Caco-2 (cell line): ENCODE measurements at regions not wholly inside any gene's neighbourhood (a gene's known extent, or its start where the extent isn't known, plus 50 kb on each side); places are given as distances from the start of the nearest gene placed in this dataset.

Source experiments
- BruUV-seq: library from RNA; stranded (reverse); fragments of 400-500 nt; replicated peaks from 2 replicates; lab custom pipeline; 2021; lab: Mats Ljungman, UMichigan
- CTCF ChIA-PET: fragments of 300-600 bp; sonication (Branson Sonifier 250); formaldehyde crosslinking; loops from one replicate; lab custom pipeline; 2022; ENCODE audit warnings: antibody characterized with exemption; lab: Charles Lee
- POLR2A ChIA-PET: fragments of 300-600 bp; sonication (Branson Sonifier 250); formaldehyde crosslinking; loops from one replicate; lab custom pipeline; 2022; ENCODE audit warnings: antibody characterized with exemption; lab: Charles Lee
- DNase-seq, 2 experiments: peaks; one replicate each; pipeline versions ENCODE4 v3.0.0 to v3.0.0-alpha.2; 2020 to 2022
- H3K27me3 ChIP-seq: replicated peaks from 2 replicates; pipeline ENCODE4 v1.6.0; 2011; ENCODE audit warnings: low read length; ENCODE audit not compliant: control insufficient read depth, insufficient read depth
- H3K36me3 ChIP-seq: 2 replicates; pipeline ENCODE4 v1.5.1; 2011; ENCODE audit warnings: low read length; ENCODE audit not compliant: control insufficient read depth, insufficient read depth
- H3K4me1 ChIP-seq: fragments of 250-450 bp; sonication (Bioruptor Pico); 2 replicates; pipeline ENCODE4 v1.5.1; 2020; ENCODE audit warnings: mild to moderate bottlenecking
- H3K4me3 ChIP-seq: 2 replicates; pipeline ENCODE4 v1.5.1; 2011; ENCODE audit warnings: low read depth, mild to moderate bottlenecking, control low read depth, low read length
- H3K9me3 ChIP-seq: fragments of 250-450 bp; sonication (Bioruptor Pico); 2 replicates; pipeline ENCODE4 v1.5.1; 2020; ENCODE audit warnings: mild to moderate bottlenecking, moderate library complexity
- H3K27ac Mint-ChIP-seq: one replicate; pipeline ENCODE4 v1.8.0; 2022; ENCODE audit warnings: mixed read lengths; ENCODE audit not compliant: unreplicated experiment
- H3K27me3 Mint-ChIP-seq: one replicate; pipeline ENCODE4 v1.8.0; 2022; ENCODE audit warnings: mixed read lengths; ENCODE audit not compliant: insufficient read depth, unreplicated experiment
- H3K36me3 Mint-ChIP-seq: one replicate; pipeline ENCODE4 v1.8.0; 2022; ENCODE audit warnings: mild to moderate bottlenecking, mixed read lengths; ENCODE audit not compliant: insufficient read depth, unreplicated experiment
- H3K4me1 Mint-ChIP-seq: one replicate; pipeline ENCODE4 v1.8.0; 2022; ENCODE audit warnings: low read depth, mixed read lengths; ENCODE audit not compliant: unreplicated experiment
- H3K4me3 Mint-ChIP-seq: one replicate; pipeline ENCODE4 v1.8.0; 2022; ENCODE audit warnings: mild to moderate bottlenecking, moderate library complexity, mixed read lengths; ENCODE audit not compliant: unreplicated experiment
- H3K9me3 Mint-ChIP-seq: one replicate; pipeline ENCODE4 v1.8.0; 2022; ENCODE audit warnings: mixed read lengths; ENCODE audit not compliant: unreplicated experiment
- CTCF ChIP-seq, 2 experiments: fragments of 200-600 bp in 1 of 2; IDR thresholded peaks; 1 replicate in 1 of 2; 2 replicates in 1 of 2; pipeline versions ENCODE4 v1.5.1 to v1.8.0; 2011 to 2022; ENCODE audit warnings: antibody characterized with exemption in 1 of 2, control low read depth in 1 of 2, inconsistent platforms in 1 of 2, low read depth in 1 of 2, low read length in 1 of 2, mild to moderate bottlenecking in 1 of 2, moderate library complexity in 1 of 2; ENCODE audit not compliant: insufficient read depth in 1 of 2, severe bottlenecking in 1 of 2, unreplicated experiment in 1 of 2
- intact Hi-C: fragments of 100-400 bp; cut with micrococcal nuclease; formaldehyde crosslinking; loops from one replicate; pipeline ENCODE4 v1.10.0; 2022; ENCODE audit not compliant: unreplicated experiment

- Mint-ChIP-seq H3K9me3 (no peaks in the 10 kb centered on the region), H3K27me3 (no peaks in the 10 kb centered on the region), H3K4me3 (no peak overlapping the region), H3K27ac (no peak overlapping the region), H3K36me3 (no peaks in the 10 kb centered on the region), H3K4me1 (no peaks in the 10 kb centered on the region)
- ChIA-PET CTCF (no interaction called here), POLR2A (no interaction called here)
- Histone ChIP-seq H3K4me1 (no peaks in the 10 kb centered on the region), H3K36me3 (no peaks in the 10 kb centered on the region), H3K27me3 (no peaks in the 10 kb centered on the region), H3K4me3 (no peak overlapping the region), H3K9me3 (no peaks in the 10 kb centered on the region)
- intact Hi-C loops: no loop called here
- TF ChIP-seq CTCF (IDR thresholded peaks at IDR 0.05; ENCODE audit: insufficient read depth in 1 of 2, low read depth in 1 of 2, low read length in 1 of 2, severe bottlenecking in 1 of 2, unreplicated experiment in 1 of 2): no peak
- no TSS peak for BruUV-seq
- no peak for DNase-seq
Observed at GRCh38 chr4:92100975-92101374, 202.8 kb upstream of the GRID2 start.

GRCh38 chr4:92101737-92102172 is 202.0 kb upstream of the GRID2 start:
- Histone ChIP-seq H3K4me3 (no peak overlapping the region), H3K36me3 (no peaks in the 10 kb centered on the region), H3K27me3 (no peaks in the 10 kb centered on the region), H3K9me3 (no peaks in the 10 kb centered on the region), H3K4me1 (no peaks in the 10 kb centered on the region)
- H3K27me3 Mint-ChIP-seq: no peaks in the 10 kb centered on the region
- no peaks in the 10 kb centered on the region for H3K9me3 Mint-ChIP-seq
- no peaks in the 10 kb centered on the region for H3K4me1 Mint-ChIP-seq
- no peak overlapping the region for H3K4me3 Mint-ChIP-seq
- no TSS peak for BruUV-seq
- TF ChIP-seq CTCF (IDR thresholded peaks at IDR 0.05; ENCODE audit: insufficient read depth in 1 of 2, low read depth in 1 of 2, low read length in 1 of 2, severe bottlenecking in 1 of 2, unreplicated experiment in 1 of 2): no peak
- no peak overlapping the region for H3K27ac Mint-ChIP-seq
- DNase-seq: no peak
- intact Hi-C loops: no loop called here
- CTCF ChIA-PET: no interaction called here
- H3K36me3 Mint-ChIP-seq: no peaks in the 10 kb centered on the region
- POLR2A ChIA-PET: no interaction called here

- ChIA-PET CTCF (no interaction called here), POLR2A (no interaction called here)
- intact Hi-C loops: no loop called here
- Mint-ChIP-seq H3K27me3 (no peaks in the 10 kb centered on the region), H3K4me1 (no peaks in the 10 kb centered on the region), H3K4me3 (no peak overlapping the region), H3K36me3 (no peaks in the 10 kb centered on the region), H3K9me3 (no peaks in the 10 kb centered on the region), H3K27ac (no peak overlapping the region)
- Histone ChIP-seq H3K4me3 (no peak overlapping the region), H3K27me3 (no peaks in the 10 kb centered on the region), H3K36me3 (no peaks in the 10 kb centered on the region), H3K4me1 (no peaks in the 10 kb centered on the region), H3K9me3 (no peaks in the 10 kb centered on the region)
- DNase-seq: no peak
- TF ChIP-seq CTCF (IDR thresholded peaks at IDR 0.05; ENCODE audit: insufficient read depth in 1 of 2, low read depth in 1 of 2, low read length in 1 of 2, severe bottlenecking in 1 of 2, unreplicated experiment in 1 of 2): no peak
- no TSS peak for BruUV-seq
Observed at GRCh38 chr4:92104506-92104905, 199.3 kb upstream of the GRID2 start.
